Mammary epithelial cell (primary cell): ENCODE measurements at regions not wholly inside any gene's neighbourhood (a gene's known extent, or its start where the extent isn't known, plus 50 kb on each side); places are given as distances from the start of the nearest gene placed in this dataset.

Experiments
- EZH2 ChIP-seq: IDR thresholded peaks from 2 replicates; pipeline ENCODE4 v1.6.1; 2012; ENCODE audit warnings: low read length, inconsistent platforms, borderline replicate concordance
- TF ChIP-seq, protein P1 (sequence below), 2 donors: IDR thresholded peaks in 1 of 2; conservative IDR thresholded peaks in 1 of 2; 2 replicates each; pipeline ENCODE4 v1.5.1; 2011 to 2012; ENCODE audit warnings: inconsistent platforms in 2 of 2, low read length in 2 of 2, mild to moderate bottlenecking in 2 of 2, control low read depth in 1 of 2, low read depth in 1 of 2; ENCODE audit not compliant: insufficient read depth in 1 of 2; ENCODE audit errors: extremely low read depth in 1 of 2

- TF ChIP-seq, protein P1, sequence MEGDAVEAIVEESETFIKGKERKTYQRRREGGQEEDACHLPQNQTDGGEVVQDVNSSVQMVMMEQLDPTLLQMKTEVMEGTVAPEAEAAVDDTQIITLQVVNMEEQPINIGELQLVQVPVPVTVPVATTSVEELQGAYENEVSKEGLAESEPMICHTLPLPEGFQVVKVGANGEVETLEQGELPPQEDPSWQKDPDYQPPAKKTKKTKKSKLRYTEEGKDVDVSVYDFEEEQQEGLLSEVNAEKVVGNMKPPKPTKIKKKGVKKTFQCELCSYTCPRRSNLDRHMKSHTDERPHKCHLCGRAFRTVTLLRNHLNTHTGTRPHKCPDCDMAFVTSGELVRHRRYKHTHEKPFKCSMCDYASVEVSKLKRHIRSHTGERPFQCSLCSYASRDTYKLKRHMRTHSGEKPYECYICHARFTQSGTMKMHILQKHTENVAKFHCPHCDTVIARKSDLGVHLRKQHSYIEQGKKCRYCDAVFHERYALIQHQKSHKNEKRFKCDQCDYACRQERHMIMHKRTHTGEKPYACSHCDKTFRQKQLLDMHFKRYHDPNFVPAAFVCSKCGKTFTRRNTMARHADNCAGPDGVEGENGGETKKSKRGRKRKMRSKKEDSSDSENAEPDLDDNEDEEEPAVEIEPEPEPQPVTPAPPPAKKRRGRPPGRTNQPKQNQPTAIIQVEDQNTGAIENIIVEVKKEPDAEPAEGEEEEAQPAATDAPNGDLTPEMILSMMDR (conservative IDR thresholded peaks at IDR 0.05 in 1 of 2, IDR thresholded peaks at IDR 0.05 in 1 of 2; ENCODE audit: extremely low read depth in 1 of 2, insufficient read depth in 1 of 2, low read depth in 1 of 2, low read length in 2 of 2) = no peak
- no peak for TF ChIP-seq EZH2
Measured at GRCh38 chr22:48779661-48780596, 1047.7 kb downstream of the BRD1 start.
